A673 (cell line): ENCODE measurements at regions not wholly inside any gene's neighbourhood (a gene's known extent, or its start where the extent isn't known, plus 50 kb on each side); places are given as distances from the start of the nearest gene placed in this dataset.

Source experiments
- EZH2 ChIP-seq: fragments of 200-600 bp; sonication (generic); IDR thresholded peaks from 2 replicates; pipeline ENCODE4 v1.6.1; 2017; ENCODE audit warnings: borderline replicate concordance, low read depth, mild to moderate bottlenecking, mixed read lengths, antibody characterized with exemption, low read length; ENCODE audit not compliant: poor library complexity, severe bottlenecking
- TF ChIP-seq, protein P1 (sequence below): fragments of 300-800, 200-600 bp; sonication (generic); conservative IDR thresholded peaks from 2 replicates; pipeline ENCODE4 v1.5.1; 2017; ENCODE audit warnings: low read depth, mild to moderate bottlenecking, antibody characterized with exemption, low read length, moderate library complexity, mixed read lengths

GRCh38 chr16:6341981-6342380 is 990.7 kb upstream of the RBFOX1 start:
- TF ChIP-seq, protein P1, sequence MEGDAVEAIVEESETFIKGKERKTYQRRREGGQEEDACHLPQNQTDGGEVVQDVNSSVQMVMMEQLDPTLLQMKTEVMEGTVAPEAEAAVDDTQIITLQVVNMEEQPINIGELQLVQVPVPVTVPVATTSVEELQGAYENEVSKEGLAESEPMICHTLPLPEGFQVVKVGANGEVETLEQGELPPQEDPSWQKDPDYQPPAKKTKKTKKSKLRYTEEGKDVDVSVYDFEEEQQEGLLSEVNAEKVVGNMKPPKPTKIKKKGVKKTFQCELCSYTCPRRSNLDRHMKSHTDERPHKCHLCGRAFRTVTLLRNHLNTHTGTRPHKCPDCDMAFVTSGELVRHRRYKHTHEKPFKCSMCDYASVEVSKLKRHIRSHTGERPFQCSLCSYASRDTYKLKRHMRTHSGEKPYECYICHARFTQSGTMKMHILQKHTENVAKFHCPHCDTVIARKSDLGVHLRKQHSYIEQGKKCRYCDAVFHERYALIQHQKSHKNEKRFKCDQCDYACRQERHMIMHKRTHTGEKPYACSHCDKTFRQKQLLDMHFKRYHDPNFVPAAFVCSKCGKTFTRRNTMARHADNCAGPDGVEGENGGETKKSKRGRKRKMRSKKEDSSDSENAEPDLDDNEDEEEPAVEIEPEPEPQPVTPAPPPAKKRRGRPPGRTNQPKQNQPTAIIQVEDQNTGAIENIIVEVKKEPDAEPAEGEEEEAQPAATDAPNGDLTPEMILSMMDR, result no peak
- TF ChIP-seq EZH2, result no peak
